HCT116 (cell line): ENCODE measurements at regions not wholly inside any gene's neighbourhood (a gene's known extent, or its start where the extent isn't known, plus 50 kb on each side); places are given as distances from the start of the nearest gene placed in this dataset.

Experiments
- ATAC-seq: fragments of 200-7000 bp; cut with Tn5 transposase; 2 replicates; pipeline ENCODE4 v1.9.1; 2020; ENCODE audit warnings: mild to moderate bottlenecking, moderate library complexity
- BruUV-seq: library from RNA; stranded (reverse); fragments of 400-500 nt; replicated peaks from 2 replicates; lab custom pipeline; 2021; lab: Mats Ljungman, UMichigan
- CTCF ChIA-PET: fragments of 300-600 bp; sonication (Branson Sonifier 250); formaldehyde crosslinking; loops from one replicate; lab custom pipeline; 2021; ENCODE audit warnings: antibody characterized with exemption; lab: Charles Lee
- POLR2A ChIA-PET: fragments of 300-600, 350-600 bp; sonication (Branson Sonifier 250); formaldehyde crosslinking; loops from one replicate; lab custom pipeline; 2021; ENCODE audit warnings: antibody characterized with exemption; lab: Charles Lee
- RAD21 ChIA-PET, 2 experiments: fragments of 300-600 bp; sonication (Branson Sonifier 250); formaldehyde crosslinking; loops; one replicate each; lab custom pipeline; 2023; ENCODE audit warnings: low total read pairs in 2 of 2; ENCODE audit not compliant: uncharacterized antibody in 2 of 2, unreplicated experiment in 2 of 2, low non-redundant PET in 1 of 2; lab: Charles Lee
- DNase-seq: peaks from one replicate; pipeline ENCODE4 v3.0.0-alpha.2; 2010; ENCODE audit warnings: low read depth, low spot score
- H2AFZ ChIP-seq: fragments of 200-600 bp; shearing (Covaris generic), sonication (generic); 2 replicates; pipeline ENCODE4 v1.6.1; 2017; ENCODE audit warnings: low read depth, mixed run types, mixed read lengths, antibody characterized with exemption, low read length; ENCODE audit not compliant: poor library complexity, severe bottlenecking
- H3K27ac ChIP-seq: 2 replicates; pipeline ENCODE4 v1.5.1; 2012; ENCODE audit warnings: low read depth, low read length
- H3K27me3 ChIP-seq: fragments of 200-600 bp; sonication (generic); 2 replicates; pipeline ENCODE4 v1.6.1; 2016; ENCODE audit warnings: mixed run types, low read length, mixed read lengths; ENCODE audit not compliant: insufficient read depth
- H3K36me3 ChIP-seq, 2 experiments: fragments of 200-500 bp in 1 of 2; fragments of 200-600 bp in 1 of 2; sonication (Bioruptor generic) in 1 of 2; sonication (generic) in 1 of 2; 2 replicates each; pipeline versions ENCODE4 v1.5.1 to v1.6.1; 2014 to 2016; ENCODE audit warnings: low read length in 2 of 2, inconsistent platforms in 1 of 2, mixed read lengths in 1 of 2, mixed run types in 1 of 2; ENCODE audit not compliant: insufficient read depth in 2 of 2, control insufficient read depth in 1 of 2
- H3K4me1 ChIP-seq, 2 experiments: fragments of 200-600 bp in 1 of 2; sonication (generic) in 1 of 2; 2 replicates each; pipeline versions ENCODE4 v1.5.1 to v1.6.1; 2012 to 2017; ENCODE audit warnings: low read length in 2 of 2, inconsistent platforms in 1 of 2, mild to moderate bottlenecking in 1 of 2, mixed read lengths in 1 of 2, mixed run types in 1 of 2, moderate library complexity in 1 of 2; ENCODE audit not compliant: insufficient read depth in 2 of 2, control insufficient read depth in 1 of 2
- H3K4me2 ChIP-seq: fragments of 200-600 bp; sonication (generic); 2 replicates; pipeline ENCODE4 v1.6.1; 2017; ENCODE audit warnings: mixed run types, low read length, mixed read lengths
- H3K4me3 ChIP-seq, 2 experiments: fragments of 200-600 bp in 1 of 2; sonication (generic) in 1 of 2; replicated peaks in 1 of 2; 2 replicates each; pipeline ENCODE4 v1.5.1; 2011 to 2016; ENCODE audit warnings: low read length in 2 of 2, control low read depth in 1 of 2, low read depth in 1 of 2, mild to moderate bottlenecking in 1 of 2, mixed read lengths in 1 of 2, mixed run types in 1 of 2
- H3K79me2 ChIP-seq: fragments of 200-600 bp; sonication (generic); 2 replicates; pipeline ENCODE4 v1.6.1; 2017; ENCODE audit warnings: mild to moderate bottlenecking, mixed run types, low read length, moderate library complexity, mixed read lengths; ENCODE audit not compliant: insufficient read depth
- H3K9ac ChIP-seq: fragments of 200-600 bp; sonication (generic); 2 replicates; pipeline ENCODE4 v1.6.1; 2016; ENCODE audit warnings: low read length, mixed read lengths
- H3K9me2 ChIP-seq: fragments of 200-600 bp; sonication (generic), shearing (Covaris generic); 2 replicates; pipeline ENCODE4 v1.6.1; 2017; ENCODE audit warnings: mixed run types, mild to moderate bottlenecking, moderate library complexity; ENCODE audit not compliant: insufficient read depth
- H3K9me3 ChIP-seq, 2 experiments: fragments of 200-500 bp in 1 of 2; fragments of 200-600 bp in 1 of 2; sonication (Bioruptor generic) in 1 of 2; sonication (generic) in 1 of 2; 2 replicates each; pipeline ENCODE4 v1.6.1; 2014 to 2017; ENCODE audit warnings: low read length in 2 of 2, mixed read lengths in 2 of 2, inconsistent platforms in 1 of 2, low read depth in 1 of 2, mild to moderate bottlenecking in 1 of 2, mixed run types in 1 of 2, moderate library complexity in 1 of 2; ENCODE audit not compliant: control insufficient read depth in 1 of 2, insufficient read depth in 1 of 2
- H4K20me1 ChIP-seq: fragments of 200-600 bp; sonication (generic), shearing (Covaris generic); 2 replicates; pipeline ENCODE4 v1.6.1; 2017; ENCODE audit warnings: mixed run types, mild to moderate bottlenecking, moderate library complexity; ENCODE audit not compliant: insufficient read depth
- ATF3 ChIP-seq: IDR thresholded peaks from 2 replicates; pipeline ENCODE4 v1.6.1; 2012
- CBX3 ChIP-seq: IDR thresholded peaks from 2 replicates; pipeline ENCODE4 v1.6.1; 2012; ENCODE audit warnings: low read depth
- CEBPB ChIP-seq: IDR thresholded peaks from 2 replicates; pipeline ENCODE4 v1.6.1; 2012; ENCODE audit warnings: low read depth
- CTCF ChIP-seq, 3 experiments: fragments of 200-600 bp in 1 of 3; sonication (generic) in 1 of 3; IDR thresholded peaks in 2 of 3; conservative IDR thresholded peaks in 1 of 3; 2 replicates each; pipeline ENCODE4 v1.5.1; 2012 to 2017; ENCODE audit warnings: low read depth in 2 of 3, low read length in 2 of 3, antibody characterized with exemption in 1 of 3, borderline replicate concordance in 1 of 3, control low read depth in 1 of 3, mild to moderate bottlenecking in 1 of 3, mixed read lengths in 1 of 3, mixed run types in 1 of 3, moderate library complexity in 1 of 3; ENCODE audit not compliant: insufficient read depth in 1 of 3
- EGR1 ChIP-seq: IDR thresholded peaks from 2 replicates; pipeline ENCODE4 v1.6.1; 2012; ENCODE audit warnings: low read depth
- ELF1 ChIP-seq: IDR thresholded peaks from 2 replicates; pipeline ENCODE4 v1.6.1; 2012; ENCODE audit warnings: low read depth, borderline replicate concordance
- EZH2 ChIP-seq: fragments of 200-600 bp; sonication (generic); IDR thresholded peaks from 2 replicates; pipeline ENCODE4 v1.6.1; 2017; ENCODE audit warnings: antibody characterized with exemption, mixed run types
- EZH2phosphoT487 ChIP-seq: fragments of 200-600 bp; IDR thresholded peaks from 2 replicates; pipeline ENCODE4 v1.6.1; 2018; ENCODE audit warnings: antibody characterized with exemption, borderline replicate concordance
- FOSL1 ChIP-seq: IDR thresholded peaks from 2 replicates; pipeline ENCODE4 v1.6.1; 2012; ENCODE audit warnings: low read depth
- JUND ChIP-seq: IDR thresholded peaks from 2 replicates; pipeline ENCODE4 v1.6.1; 2012
- MAX ChIP-seq: IDR thresholded peaks from 2 replicates; pipeline ENCODE4 v1.6.1; 2012
- POLR2A ChIP-seq: IDR thresholded peaks from 2 replicates; pipeline ENCODE4 v1.7.0; 2011; ENCODE audit warnings: borderline replicate concordance; ENCODE audit not compliant: insufficient read depth, insufficient read length; ENCODE audit errors: extremely low read depth
- RAD21 ChIP-seq: IDR thresholded peaks from 2 replicates; pipeline ENCODE4 v1.6.1; 2012; ENCODE audit warnings: low read depth, mild to moderate bottlenecking
- SP1 ChIP-seq: IDR thresholded peaks from 2 replicates; pipeline ENCODE4 v1.6.1; 2012; ENCODE audit warnings: low read depth
- SRF ChIP-seq: IDR thresholded peaks from 2 replicates; pipeline ENCODE4 v1.6.1; 2012; ENCODE audit warnings: low read depth
- ZFX ChIP-seq: fragments of 450-650 bp; IDR thresholded peaks from 2 replicates; pipeline ENCODE4 v1.6.1; 2017
- ZNF274 ChIP-seq: fragments of 200-500 bp; sonication (Bioruptor generic); IDR thresholded peaks from 2 replicates; pipeline ENCODE4 v1.6.1; 2014; ENCODE audit warnings: mild to moderate bottlenecking, low read depth, low read length, inconsistent platforms
- intact Hi-C: fragments of 100-400 bp; cut with micrococcal nuclease; formaldehyde crosslinking; loops from 2 replicates; pipeline ENCODE4 v1.10.0; 2022

GRCh38 chr1:81381881-81382280, 418.9 kb upstream of the ADGRL2 start:
- H3K4me3 ChIP-seq = no peak overlapping the region
- no peak overlapping the region for H3K27ac ChIP-seq
- H4K20me1 ChIP-seq = no peaks in the 10 kb centered on the region
- RAD21 ChIA-PET = no interaction called here
- CTCF ChIA-PET = no interaction called here
- H3K9ac ChIP-seq = no peak overlapping the region
- H2AFZ ChIP-seq = no peak overlapping the region
- TF ChIP-seq EZH2 (no peak), ELF1 (no peak), SRF (no peak), POLR2A (no peak), RAD21 (no peak), ZFX (no peak), ATF3 (no peak), EGR1 (no peak), CTCF (IDR thresholded peaks at IDR 0.05 in 2 of 3, conservative IDR thresholded peaks at IDR 0.05 in 1 of 3; ENCODE audit: borderline replicate concordance in 1 of 3, insufficient read depth in 1 of 3, low read depth in 2 of 3, low read length in 2 of 3) (no peak), CEBPB (no peak), SP1 (no peak), FOSL1 (no peak), ZNF274 (no peak), CBX3 (no peak), JUND (no peak), EZH2phosphoT487 (no peak), MAX (no peak)
- intact Hi-C loops = no loop called here
- BruUV-seq = no TSS peak
- no peaks in the 10 kb centered on the region for H3K4me1 ChIP-seq
- no peak for DNase-seq
- H3K27me3 ChIP-seq = no peaks in the 10 kb centered on the region
- ATAC-seq = no peak
- POLR2A ChIA-PET = no interaction called here
- no peaks in the 10 kb centered on the region for H3K9me2 ChIP-seq
- no peak overlapping the region for H3K4me2 ChIP-seq
- no peaks in the 10 kb centered on the region for H3K36me3 ChIP-seq
- no peaks in the 10 kb centered on the region for H3K79me2 ChIP-seq
- H3K9me3 ChIP-seq = no peaks in the 10 kb centered on the region
